Stimulated activated CD4-positive, alpha-beta T cell treated with anti-CD3 and anti-CD28 coated beads, TNF-alpha, amount 100 ng/mL, for 48 hours (primary cell): ENCODE measurements at regions not wholly inside any gene's neighbourhood (a gene's known extent, or its start where the extent isn't known, plus 50 kb on each side); places are given as distances from the start of the nearest gene placed in this dataset.

Experiments used
- DNase-seq, 3 donors: peaks; one replicate each; pipeline ENCODE4 v3.0.0-alpha.2; 2020; ENCODE audit warnings: low read depth in 3 of 3

- no peak for DNase-seq
Measured at GRCh38 chr11:16440136-16440535, 83.8 kb upstream of the SOX6 start.

DNA sequence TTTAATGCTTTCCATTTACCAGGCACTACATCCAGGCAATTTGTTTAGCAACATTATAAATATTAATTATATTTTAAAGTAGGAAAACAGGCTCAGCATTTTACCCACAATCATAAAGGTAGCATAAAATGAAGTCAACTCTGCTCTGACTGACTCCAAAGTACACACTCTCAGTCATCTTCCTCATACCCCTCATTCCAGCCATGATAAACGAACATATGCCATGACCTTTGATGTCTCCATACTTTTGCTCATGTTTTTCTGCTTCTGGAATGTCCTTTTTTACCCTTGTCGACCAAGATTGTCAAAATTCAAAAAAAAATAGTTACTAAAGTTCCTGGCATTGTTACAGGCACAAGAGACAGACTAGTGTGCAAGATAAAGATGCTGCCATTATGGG is 77.7 kb upstream of the SOX6 start:
- DNase-seq = no peak

DNA sequence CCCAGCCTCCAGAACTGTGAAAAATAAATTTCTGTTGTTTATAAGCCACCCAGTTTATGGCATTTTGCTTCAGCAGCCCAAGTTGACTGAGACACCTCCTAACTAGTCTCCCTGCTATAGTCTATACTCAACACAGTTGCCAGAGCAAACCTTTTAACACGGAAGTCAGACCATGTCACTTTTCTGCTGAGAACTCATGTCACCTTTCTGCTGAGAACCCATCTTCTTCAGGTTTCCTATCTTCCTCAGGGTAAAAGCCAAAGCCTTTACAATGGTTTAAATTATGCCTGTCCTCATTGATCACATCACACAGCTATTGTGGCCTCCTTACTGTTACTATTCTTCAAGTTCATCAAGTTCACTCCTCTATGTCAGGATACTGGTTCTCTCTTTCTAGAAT is 74.3 kb upstream of the SOX6 start:
- no peak for DNase-seq

GRCh38 chr11:16421826-16422225 is 65.5 kb upstream of the SOX6 start:
- no peak for DNase-seq

DNA sequence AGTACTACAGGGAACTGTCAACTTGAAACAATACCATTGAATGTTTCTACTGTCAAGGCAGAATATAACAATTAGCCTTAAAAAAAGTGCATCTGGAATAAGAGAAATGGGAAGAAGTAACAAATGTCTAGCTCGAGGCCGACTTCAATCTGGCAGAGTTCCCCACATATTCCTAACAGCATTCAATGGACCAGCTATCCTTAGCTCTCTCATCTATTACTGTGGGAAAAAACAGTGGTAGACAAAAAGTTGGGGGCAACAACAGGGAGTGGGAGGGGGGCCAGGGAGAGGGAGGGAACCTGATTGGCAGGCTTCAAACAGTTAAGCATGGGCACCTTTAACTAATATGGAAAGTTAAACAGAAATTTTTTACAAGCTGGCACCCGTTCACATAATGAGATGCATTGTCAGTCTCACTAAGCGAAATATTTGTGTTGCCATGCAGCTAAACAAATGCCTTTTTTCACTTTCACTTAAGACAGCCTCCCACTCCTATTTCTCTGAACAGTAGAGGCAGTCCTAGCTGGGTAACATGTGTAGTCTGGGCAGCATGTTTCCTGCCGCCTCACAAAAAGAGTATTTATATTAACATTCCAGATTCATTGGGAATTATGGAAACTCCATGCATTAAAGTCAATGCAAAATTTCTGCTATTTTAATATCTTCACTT is 62.2 kb upstream of the SOX6 start:
- DNase-seq = no peak

GRCh38 chr11:16412525-16413172 is 56.3 kb upstream of the SOX6 start:
- DNase-seq = no peak

GRCh38 chr11:16410479-16410878 is 54.1 kb upstream of the SOX6 start:
- DNase-seq = no peak

DNA sequence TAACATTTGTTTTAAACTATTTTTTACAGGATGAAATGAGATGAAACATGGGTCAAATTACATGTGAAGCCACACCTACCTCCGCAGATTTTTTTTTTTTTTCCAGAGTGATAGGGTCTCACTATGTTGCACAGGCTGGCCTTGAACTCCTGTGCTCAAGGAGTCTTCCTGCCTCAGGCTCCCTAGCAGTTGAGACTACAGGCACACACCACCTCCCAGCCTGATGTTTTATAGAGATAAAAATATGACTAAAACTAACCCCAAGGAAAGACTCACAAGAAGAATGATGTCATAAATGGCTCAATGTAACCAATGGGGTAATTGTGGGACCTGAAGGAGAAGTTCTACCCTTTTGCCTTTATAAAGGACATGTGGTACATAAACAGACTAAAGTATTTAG is 52.3 kb upstream of the SOX6 start:
- DNase-seq = no peak

GRCh38 chr11:16406226-16406625 is 49.9 kb upstream of the SOX6 start:
- no peak for DNase-seq
